Upper lobe of right lung (tissue), 1 donor: ENCODE measurements at regions not wholly inside any gene's neighbourhood (a gene's known extent, or its start where the extent isn't known, plus 50 kb on each side); places are given as distances from the start of the nearest gene placed in this dataset.

Experiments used
- ATAC-seq: fragments of 200-7000 bp; cut with Tn5 transposase; one replicate; pipeline ENCODE4 v1.9.1; 2020; ENCODE audit warnings: mild to moderate bottlenecking, moderate library complexity
- DNase-seq: peaks from one replicate; pipeline ENCODE4 v3.0.0-alpha.2; 2020
- H3K27ac ChIP-seq: fragments of 200-600 bp; one replicate; pipeline ENCODE4 v1.8.0; 2022
- H3K27me3 ChIP-seq: fragments of 200-600 bp; one replicate; pipeline ENCODE4 v1.8.0; 2022; ENCODE audit warnings: mild to moderate bottlenecking
- H3K36me3 ChIP-seq: fragments of 200-600 bp; one replicate; pipeline ENCODE4 v1.8.0; 2022
- H3K4me1 ChIP-seq: fragments of 200-600 bp; one replicate; pipeline ENCODE4 v1.8.0; 2022
- H3K4me3 ChIP-seq: fragments of 200-600 bp; one replicate; pipeline ENCODE4 v1.8.0; 2022; ENCODE audit warnings: mild to moderate bottlenecking
- H3K9me3 ChIP-seq: fragments of 200-600 bp; one replicate; pipeline ENCODE4 v1.8.0; 2022
- CTCF ChIP-seq: fragments of 200-600 bp; IDR thresholded peaks from one replicate; pipeline ENCODE4 v1.8.0; 2022; ENCODE audit warnings: antibody characterized with exemption
- intact Hi-C: fragments of 100-400 bp; cut with DNase I; formaldehyde crosslinking; loops from one replicate; pipeline ENCODE4 v1.11.0; 2022
- donor health status: DM: no; HTN: yes; CAD: no; lungs with severe emphysema.

DNA sequence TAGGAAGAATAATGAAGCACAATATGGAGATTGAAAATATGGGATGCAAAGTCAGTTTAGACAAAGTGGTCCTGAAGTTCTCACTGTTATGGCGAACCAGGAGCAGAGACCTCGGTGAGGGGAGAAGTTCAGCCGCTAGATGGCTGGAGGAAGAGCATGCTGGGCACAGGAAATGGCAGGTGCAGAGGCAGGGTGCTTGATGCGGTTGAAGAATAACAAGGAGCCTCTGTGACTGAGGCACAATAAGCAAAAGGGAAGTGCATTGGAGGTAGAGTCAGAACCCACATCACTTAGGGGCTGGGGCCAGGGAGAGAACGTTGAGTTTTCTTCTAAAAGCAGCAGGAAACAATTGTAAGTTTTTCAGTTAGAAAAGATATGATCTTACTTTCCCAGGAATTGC, 1725.2 kb downstream of the EFNB2 start:
- no peak overlapping the region for H3K27ac ChIP-seq
- no peak overlapping the region for H3K4me3 ChIP-seq
- no peak for TF ChIP-seq CTCF
- no peaks in the 10 kb centered on the region for H3K4me1 ChIP-seq
- H3K9me3 ChIP-seq = no peaks in the 10 kb centered on the region
- no peak for ATAC-seq
- H3K27me3 ChIP-seq = no peaks in the 10 kb centered on the region
- DNase-seq = no peak
- intact Hi-C loops = no loop called here
- H3K36me3 ChIP-seq = no peaks in the 10 kb centered on the region

GRCh38 chr13:104809483-104809882, 1726.0 kb downstream of the EFNB2 start:
- Histone ChIP-seq H3K27ac (no peak overlapping the region), H3K36me3 (no peaks in the 10 kb centered on the region), H3K9me3 (no peaks in the 10 kb centered on the region), H3K4me1 (no peaks in the 10 kb centered on the region), H3K4me3 (no peak overlapping the region), H3K27me3 (no peaks in the 10 kb centered on the region)
- ATAC-seq (no peak), DNase-seq (no peak)
- intact Hi-C loops = no loop called here
- no peak for TF ChIP-seq CTCF

GRCh38 chr13:104805346-104805745, 1730.1 kb downstream of the EFNB2 start:
- Histone ChIP-seq H3K36me3 (no peaks in the 10 kb centered on the region), H3K27me3 (no peaks in the 10 kb centered on the region), H3K9me3 (no peaks in the 10 kb centered on the region), H3K4me3 (no peak overlapping the region), H3K4me1 (no peaks in the 10 kb centered on the region), H3K27ac (no peak overlapping the region)
- intact Hi-C loops = no loop called here
- DNase-seq = no peak
- ATAC-seq = no peak
- TF ChIP-seq CTCF = no peak

GRCh38 chr13:104799152-104799551, 1732.9 kb upstream of the SLC10A2 start:
- Histone ChIP-seq H3K27ac (no peak overlapping the region), H3K36me3 (no peaks in the 10 kb centered on the region), H3K4me3 (no peak overlapping the region), H3K27me3 (no peaks in the 10 kb centered on the region), H3K9me3 (no peaks in the 10 kb centered on the region), H3K4me1 (no peaks in the 10 kb centered on the region)
- TF ChIP-seq CTCF = no peak
- no peak for ATAC-seq
- DNase-seq = no peak
- intact Hi-C loops = no loop called here

DNA sequence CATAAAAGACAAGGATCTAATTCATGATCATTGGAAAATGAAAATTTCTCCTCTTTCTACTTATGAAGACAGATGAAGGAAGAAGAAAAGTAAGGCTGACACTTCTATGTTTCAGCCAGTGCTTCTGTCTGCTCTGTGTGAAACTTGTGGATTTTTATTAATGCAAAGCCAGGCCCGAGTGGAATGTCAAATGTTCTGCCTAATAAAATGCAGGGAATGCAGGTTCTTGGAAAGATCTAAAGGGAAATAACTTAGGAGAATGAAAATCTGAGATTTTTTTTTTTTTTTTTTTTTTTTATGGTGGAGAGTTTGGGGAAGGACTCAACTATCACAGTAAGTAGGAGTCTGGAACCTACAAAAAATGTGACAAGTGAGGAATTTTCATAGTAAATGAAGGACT, 1732.3 kb upstream of the SLC10A2 start:
- Histone ChIP-seq H3K4me1 (no peaks in the 10 kb centered on the region), H3K9me3 (no peaks in the 10 kb centered on the region), H3K27me3 (no peaks in the 10 kb centered on the region), H3K27ac (no peak overlapping the region), H3K36me3 (no peaks in the 10 kb centered on the region), H3K4me3 (no peak overlapping the region)
- ATAC-seq = no peak
- TF ChIP-seq CTCF = no peak
- no peak for DNase-seq
- intact Hi-C loops = no loop called here

DNA sequence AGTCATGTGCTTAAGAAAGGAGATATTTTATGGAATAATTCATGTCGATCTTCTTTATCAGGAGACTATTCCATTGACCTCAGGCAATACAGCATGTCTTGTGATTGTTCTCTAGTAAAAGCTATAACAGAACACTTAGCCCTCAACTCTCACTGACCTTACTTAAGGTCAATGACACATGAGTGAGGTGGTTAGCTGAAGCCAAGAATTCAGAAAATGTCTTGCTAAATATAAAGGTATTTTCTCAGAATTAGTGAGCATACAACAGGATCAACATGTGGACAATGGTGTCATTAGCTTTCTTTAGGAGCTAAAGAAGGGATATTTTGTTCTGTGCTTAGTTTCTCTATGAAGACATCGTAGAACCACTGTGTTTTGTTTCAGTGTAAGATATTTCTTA, 1730.4 kb upstream of the SLC10A2 start:
- no peak for ATAC-seq
- no peak overlapping the region for H3K27ac ChIP-seq

More for the DNA sequence above, 1730.4 kb upstream of the SLC10A2 start:
- Histone ChIP-seq H3K9me3 (no peaks in the 10 kb centered on the region), H3K4me1 (no peaks in the 10 kb centered on the region), H3K4me3 (no peak overlapping the region), H3K36me3 (no peaks in the 10 kb centered on the region), H3K27me3 (no peaks in the 10 kb centered on the region)
- intact Hi-C loops = no loop called here
- TF ChIP-seq CTCF = no peak
- DNase-seq = no peak
